Endodermal cell (in vitro differentiated cells): ENCODE measurements at regions not wholly inside any gene's neighbourhood (a gene's known extent, or its start where the extent isn't known, plus 50 kb on each side); places are given as distances from the start of the nearest gene placed in this dataset.

Experiments used
- DNase-seq: peaks from one replicate; pipeline ENCODE4 v3.0.0-alpha.2; 2017
- H3K27ac ChIP-seq: 2 replicates; pipeline ENCODE4 v1.5.1; 2013; ENCODE audit warnings: mild to moderate bottlenecking, low read depth, low read length, moderate library complexity
- H3K27me3 ChIP-seq: 2 replicates; pipeline ENCODE4 v1.6.1; 2013; ENCODE audit warnings: mild to moderate bottlenecking, low read length, moderate library complexity; ENCODE audit not compliant: insufficient read depth, control insufficient read depth, poor library complexity, severe bottlenecking
- H3K36me3 ChIP-seq: 2 replicates; pipeline ENCODE4 v1.7.0; 2013; ENCODE audit warnings: mild to moderate bottlenecking, low read length, moderate library complexity; ENCODE audit not compliant: control insufficient read depth, insufficient read depth
- H3K4me1 ChIP-seq: one replicate; pipeline ENCODE4 v1.7.0; 2013; ENCODE audit warnings: low read length; ENCODE audit not compliant: control insufficient read depth, insufficient read depth
- H3K4me3 ChIP-seq: 2 replicates; pipeline ENCODE4 v1.5.1; 2013; ENCODE audit warnings: mild to moderate bottlenecking, low read length, moderate library complexity
- H3K9ac ChIP-seq: 2 replicates; pipeline ENCODE4 v1.6.1; 2013; ENCODE audit warnings: mild to moderate bottlenecking, low read length, moderate library complexity; ENCODE audit not compliant: poor library complexity, severe bottlenecking; ENCODE audit errors: extremely low read depth
- H3K9me3 ChIP-seq: 2 replicates; pipeline ENCODE4 v1.6.1; 2013; ENCODE audit warnings: mild to moderate bottlenecking, low read length, moderate library complexity; ENCODE audit not compliant: control insufficient read depth
- H3K27ac Mint-ChIP-seq: 2 replicates; pipeline ENCODE4 v1.8.0; 2020; ENCODE audit warnings: mixed read lengths
- H3K27me3 Mint-ChIP-seq: 2 replicates; pipeline ENCODE4 v1.8.0; 2021; ENCODE audit warnings: mild to moderate bottlenecking, mixed read lengths; ENCODE audit not compliant: insufficient read depth
- H3K36me3 Mint-ChIP-seq: 2 replicates; pipeline ENCODE4 v1.8.0; 2020; ENCODE audit warnings: low read depth, mixed read lengths
- H3K4me1 Mint-ChIP-seq: 2 replicates; pipeline ENCODE4 v1.8.0; 2020; ENCODE audit warnings: mixed read lengths
- H3K4me3 Mint-ChIP-seq: 2 replicates; pipeline ENCODE4 v1.8.0; 2020; ENCODE audit warnings: mild to moderate bottlenecking, moderate library complexity, mixed read lengths
- H3K9me3 Mint-ChIP-seq: 2 replicates; pipeline ENCODE4 v1.8.0; 2020; ENCODE audit warnings: mild to moderate bottlenecking, mixed read lengths
- WGBS, 2 experiments: methylation state at CpG; one replicate each; pipeline versions ENCODE4 v1.1.5 to v1.1.7; 2013; ENCODE audit warnings: missing lambda C conversion rate in 2 of 2, mixed read lengths in 1 of 2; ENCODE audit not compliant: insufficient coverage in 1 of 2, insufficient read length in 1 of 2; 5-methylcytosine and 5-hydroxymethylcytosine counted together
- TF ChIP-seq, protein P1 (sequence below): fragments of 200-600 bp; sonication (generic); conservative IDR thresholded peaks from 2 replicates; pipeline ENCODE4 v1.5.0; 2021; ENCODE audit warnings: antibody characterized with exemption, mild to moderate bottlenecking

DNA sequence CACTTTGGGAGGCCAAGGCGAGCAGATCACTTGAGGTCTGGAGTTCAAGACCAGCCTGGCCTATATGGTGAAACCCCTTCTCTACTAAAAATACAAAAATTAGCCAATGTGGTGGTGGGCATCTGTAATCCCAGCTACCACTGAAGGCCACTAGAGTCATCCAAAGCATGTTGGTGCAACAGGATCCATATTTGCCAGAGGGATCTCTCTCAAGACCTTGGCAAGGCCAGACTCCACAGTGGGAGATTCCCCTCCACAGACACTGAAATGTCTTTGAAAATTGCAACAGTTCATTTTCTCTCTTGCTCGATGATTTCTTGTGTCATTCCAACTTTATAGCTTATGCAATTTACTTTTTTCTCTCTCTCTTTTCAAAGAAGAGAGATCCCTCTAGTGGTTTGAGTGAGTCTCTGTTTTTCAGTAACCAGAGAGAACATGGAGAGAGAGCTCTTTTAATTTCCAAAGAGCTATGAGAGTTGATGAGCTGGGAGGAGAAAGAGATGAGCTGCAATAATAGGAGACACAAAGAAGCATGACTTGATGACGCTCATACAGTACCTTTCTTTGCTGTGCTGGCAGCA, 176.8 kb upstream of the USP25 start:
- H3K9me3 Mint-ChIP-seq: peaks cover 12% of the 10 kb centered on the region
- WGBS, 2 experiments: 74 to 75% methylated on average over 2 to 3 of the region's 3 CpGs
- peaks cover 6% of the 10 kb centered on the region for H3K4me1 Mint-ChIP-seq
- no peak overlapping the region for H3K27ac Mint-ChIP-seq
- H3K27me3 ChIP-seq: no peaks in the 10 kb centered on the region
- TF ChIP-seq, protein P1, sequence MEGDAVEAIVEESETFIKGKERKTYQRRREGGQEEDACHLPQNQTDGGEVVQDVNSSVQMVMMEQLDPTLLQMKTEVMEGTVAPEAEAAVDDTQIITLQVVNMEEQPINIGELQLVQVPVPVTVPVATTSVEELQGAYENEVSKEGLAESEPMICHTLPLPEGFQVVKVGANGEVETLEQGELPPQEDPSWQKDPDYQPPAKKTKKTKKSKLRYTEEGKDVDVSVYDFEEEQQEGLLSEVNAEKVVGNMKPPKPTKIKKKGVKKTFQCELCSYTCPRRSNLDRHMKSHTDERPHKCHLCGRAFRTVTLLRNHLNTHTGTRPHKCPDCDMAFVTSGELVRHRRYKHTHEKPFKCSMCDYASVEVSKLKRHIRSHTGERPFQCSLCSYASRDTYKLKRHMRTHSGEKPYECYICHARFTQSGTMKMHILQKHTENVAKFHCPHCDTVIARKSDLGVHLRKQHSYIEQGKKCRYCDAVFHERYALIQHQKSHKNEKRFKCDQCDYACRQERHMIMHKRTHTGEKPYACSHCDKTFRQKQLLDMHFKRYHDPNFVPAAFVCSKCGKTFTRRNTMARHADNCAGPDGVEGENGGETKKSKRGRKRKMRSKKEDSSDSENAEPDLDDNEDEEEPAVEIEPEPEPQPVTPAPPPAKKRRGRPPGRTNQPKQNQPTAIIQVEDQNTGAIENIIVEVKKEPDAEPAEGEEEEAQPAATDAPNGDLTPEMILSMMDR: peak; percentile 79
- no peak overlapping the region for H3K27ac ChIP-seq
- H3K9ac ChIP-seq: no peak overlapping the region
- H3K36me3 ChIP-seq: no peaks in the 10 kb centered on the region
- H3K36me3 Mint-ChIP-seq: no peaks in the 10 kb centered on the region
- no peak for DNase-seq
- peaks cover 16% of the 10 kb centered on the region for H3K9me3 ChIP-seq
- H3K27me3 Mint-ChIP-seq: peaks cover 3% of the 10 kb centered on the region
- H3K4me3 ChIP-seq: no peak overlapping the region
- H3K4me3 Mint-ChIP-seq: no peak overlapping the region
- H3K4me1 ChIP-seq: no peaks in the 10 kb centered on the region

DNA sequence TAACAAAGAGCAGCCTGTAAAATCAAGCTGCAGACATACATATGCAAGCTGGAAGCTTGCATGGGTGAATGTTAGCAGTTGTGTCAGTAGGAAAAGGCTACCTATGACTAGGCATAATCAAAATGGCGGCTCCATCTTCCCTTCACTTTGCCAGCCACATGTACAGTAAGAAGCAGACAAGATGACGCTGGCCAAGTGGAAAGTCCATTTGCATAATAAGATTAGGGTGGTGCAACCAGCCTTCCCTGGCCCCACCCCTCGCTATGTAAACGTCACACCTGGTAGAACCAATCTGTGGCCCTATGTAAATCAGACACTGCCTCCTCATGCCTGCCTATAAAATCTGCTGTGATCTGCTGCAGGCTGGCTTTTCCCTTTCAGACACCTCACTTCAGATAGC, 171.9 kb upstream of the USP25 start:
- no peak for DNase-seq
- Mint-ChIP-seq H3K9me3 (peaks cover 15% of the 10 kb centered on the region), H3K36me3 (no peaks in the 10 kb centered on the region), H3K27ac (no peak overlapping the region), H3K27me3 (peaks cover 44% of the 10 kb centered on the region), H3K4me1 (peaks cover 23% of the 10 kb centered on the region), H3K4me3 (no peak overlapping the region)
- H3K36me3 ChIP-seq: no peaks in the 10 kb centered on the region
- TF ChIP-seq, protein P1: no peak
- H3K27me3 ChIP-seq: peaks cover 39% of the 10 kb centered on the region
- H3K9ac ChIP-seq: no peak overlapping the region
- WGBS, 2 experiments: 91 to 100% methylated on average over 3 to 4 of the region's 4 CpGs
- H3K4me3 ChIP-seq: no peak overlapping the region
- no peak overlapping the region for H3K27ac ChIP-seq
- H3K9me3 ChIP-seq: peaks cover 19% of the 10 kb centered on the region
- no peaks in the 10 kb centered on the region for H3K4me1 ChIP-seq

DNA sequence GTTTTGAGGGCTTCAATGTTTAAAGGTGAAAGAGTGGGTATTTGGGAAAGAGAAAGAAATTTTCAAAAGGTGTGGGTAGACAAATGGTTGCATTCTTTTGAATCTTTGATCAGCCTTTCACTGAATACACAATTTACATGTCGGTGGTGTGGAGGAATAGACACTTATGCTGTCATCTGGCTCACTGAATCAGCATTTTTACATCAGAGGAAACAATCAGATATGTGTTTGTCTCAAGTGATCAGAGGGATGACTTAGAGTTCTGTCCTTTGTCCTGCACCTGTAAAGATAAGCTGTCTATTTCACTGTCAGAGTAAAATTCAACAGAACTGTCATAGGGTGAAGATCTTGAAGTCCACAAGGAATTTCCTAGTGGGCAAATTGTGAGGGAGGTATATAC, 170.9 kb upstream of the USP25 start:
- no peaks in the 10 kb centered on the region for H3K36me3 Mint-ChIP-seq
- Histone ChIP-seq H3K27me3 (peaks cover 49% of the 10 kb centered on the region), H3K4me3 (no peak overlapping the region), H3K9ac (no peak overlapping the region), H3K4me1 (no peaks in the 10 kb centered on the region), H3K27ac (no peak overlapping the region), H3K36me3 (no peaks in the 10 kb centered on the region), H3K9me3 (peaks cover 19% of the 10 kb centered on the region)
- no peak overlapping the region for H3K4me3 Mint-ChIP-seq
- DNase-seq: no peak
- H3K27ac Mint-ChIP-seq: no peak overlapping the region
- H3K9me3 Mint-ChIP-seq: peaks cover 15% of the 10 kb centered on the region
- 83 to 100% methylated on average over 1 of the region's 1 CpG for WGBS, 2 experiments
- peaks cover 29% of the 10 kb centered on the region for H3K4me1 Mint-ChIP-seq
- TF ChIP-seq, protein P1: no peak
- H3K27me3 Mint-ChIP-seq: peaks cover 50% of the 10 kb centered on the region
